ENCODE measurements at regions not wholly inside any gene's neighbourhood (a gene's known extent, or its start where the extent isn't known, plus 50 kb on each side); places are given as distances from the start of the nearest gene placed in this dataset.
"Not testable (repeated sequence)": the region's sequence is repeated elsewhere in the genome, so short reads cannot be mapped to it uniquely, and the experiment has no call there.

- Histone ChIP-seq H3K27ac (no peak overlapping the region), H3K4me3 (no peak overlapping the region)
- no peak for DNase-seq (ENCODE audit: low spot score)
- TF ChIP-seq CTCF (IDR thresholded peaks at IDR 0.05) = no peak
Measured at GRCh38 chr13:31543190-31543589, 196.1 kb upstream of the RXFP2 start.

DNA sequence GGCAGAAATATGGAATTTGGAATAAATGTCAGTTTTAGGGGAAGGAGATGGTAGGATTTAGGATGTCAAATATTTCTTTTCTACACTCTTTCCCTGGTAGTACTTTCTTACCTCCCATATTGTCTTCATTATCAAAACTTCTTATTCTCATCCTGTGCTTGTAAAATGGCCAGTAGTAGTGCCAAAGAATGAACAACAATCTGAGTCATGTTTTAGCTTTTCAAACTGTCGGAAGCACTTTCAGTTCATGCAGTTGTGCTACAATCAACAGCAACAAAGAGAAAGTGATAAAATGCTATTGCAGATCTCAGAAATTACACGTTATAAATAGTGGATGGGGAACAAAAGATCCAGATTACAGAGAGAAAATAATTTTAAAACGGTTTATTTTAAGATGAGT lies 193.7 kb upstream of the RXFP2 start:
- Histone ChIP-seq H3K27ac (no peak overlapping the region), H3K4me3 (no peak overlapping the region)
- no peak for TF ChIP-seq CTCF (IDR thresholded peaks at IDR 0.05)
- DNase-seq (ENCODE audit: low spot score) = no peak

DNA sequence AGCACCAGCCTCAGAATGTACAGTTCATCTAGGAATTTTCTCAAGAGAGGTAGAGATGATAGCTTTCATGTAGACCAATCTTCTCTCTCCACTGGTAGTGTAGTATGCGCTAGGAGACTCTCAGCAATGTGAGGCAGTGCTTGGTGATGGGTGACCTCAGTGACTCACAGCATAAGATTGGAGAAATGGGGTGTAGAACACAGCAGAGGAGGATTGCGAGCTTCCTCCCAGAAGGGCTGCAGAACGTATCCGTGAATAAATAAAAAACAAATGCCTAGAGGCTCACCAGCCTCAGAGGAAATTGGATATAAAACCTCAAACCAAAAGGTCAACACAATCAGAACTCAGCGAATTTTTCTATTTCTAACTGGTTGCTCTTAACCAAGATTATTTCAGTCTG lies 182.9 kb upstream of the RXFP2 start:
- H3K27ac ChIP-seq = no peak overlapping the region
- DNase-seq (ENCODE audit: low spot score) = no peak
- H3K4me3 ChIP-seq = no peak overlapping the region
- TF ChIP-seq CTCF (IDR thresholded peaks at IDR 0.05) = no peak

GRCh38 chr13:31584221-31584620 lies 155.1 kb upstream of the RXFP2 start:
- H3K27ac ChIP-seq; H3K4me3 ChIP-seq; DNase-seq (ENCODE audit: low spot score): not testable (repeated sequence)

- DNase-seq (ENCODE audit: low spot score) = no peak
- no peak overlapping the region for H3K4me3 ChIP-seq
- no peak for TF ChIP-seq CTCF (IDR thresholded peaks at IDR 0.05)
- no peak overlapping the region for H3K27ac ChIP-seq
Measured at GRCh38 chr13:31587698-31588266, 151.5 kb upstream of the RXFP2 start.

DNA sequence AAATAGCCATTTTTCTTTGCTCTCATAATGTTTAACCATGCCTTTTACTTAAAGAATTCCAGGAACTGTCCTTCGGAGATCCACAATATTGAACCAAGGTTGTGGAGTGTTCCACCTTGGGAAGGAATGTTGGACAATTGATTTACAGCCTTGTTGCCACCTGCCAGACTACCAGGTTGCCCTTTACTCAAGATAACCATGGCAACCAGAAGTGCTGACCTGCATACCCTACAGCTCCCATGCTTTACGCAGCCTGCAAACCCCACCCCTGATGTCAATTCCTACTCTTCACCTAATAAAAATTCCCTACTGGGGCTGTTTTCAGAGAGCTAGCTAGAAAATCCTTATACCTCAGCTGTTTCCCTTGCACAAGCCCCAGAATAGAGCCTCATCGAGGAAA lies 151.0 kb upstream of the RXFP2 start:
- H3K4me3 ChIP-seq = no peak overlapping the region
- TF ChIP-seq CTCF (IDR thresholded peaks at IDR 0.05) = no peak
- no peak overlapping the region for H3K27ac ChIP-seq
- DNase-seq (ENCODE audit: low spot score) = no peak

GRCh38 chr13:31588893-31589292 lies 150.4 kb upstream of the RXFP2 start:
- Histone ChIP-seq H3K27ac (no peak overlapping the region), H3K4me3 (no peak overlapping the region)
- no peak for DNase-seq (ENCODE audit: low spot score)
- TF ChIP-seq CTCF (IDR thresholded peaks at IDR 0.05) = no peak
